IMR-90 (cell line): ENCODE measurements at regions not wholly inside any gene's neighbourhood (a gene's known extent, or its start where the extent isn't known, plus 50 kb on each side); places are given as distances from the start of the nearest gene placed in this dataset.

Experiments used
- ATAC-seq: fragments of 200-7000 bp; cut with Tn5 transposase; 2 replicates; pipeline ENCODE4 v1.9.1; 2020; ENCODE audit warnings: low read depth, mild to moderate bottlenecking, moderate library complexity
- BruUV-seq: library from RNA; stranded (reverse); fragments of 400-500 nt; replicated peaks from 2 replicates; lab custom pipeline; 2021; lab: Mats Ljungman, UMichigan
- CTCF ChIA-PET: fragments of 300-600 bp; formaldehyde crosslinking; extraction: SDS; loops from one replicate; lab custom pipeline; 2021; ENCODE audit warnings: antibody characterized with exemption; lab: Yijun Ruan, JAX
- POLR2A ChIA-PET: fragments of 300-600 bp; sonication (Branson Sonifier 250); formaldehyde crosslinking; loops from one replicate; lab custom pipeline; 2022; ENCODE audit warnings: antibody characterized with exemption; ENCODE audit not compliant: unreplicated experiment; lab: Charles Lee
- DNase-seq: peaks from one replicate; pipeline ENCODE4 v3.0.0; 2013
- H2AFZ ChIP-seq: replicated peaks from 2 replicates; pipeline ENCODE3; 2013; ENCODE audit warnings: low read length, mild to moderate bottlenecking; ENCODE audit not compliant: poor library complexity
- H2AK5ac ChIP-seq: 2 replicates; pipeline ENCODE4 v1.6.1; 2013; ENCODE audit warnings: low read depth, low read length, inconsistent platforms
- H2AK9ac ChIP-seq: replicated peaks from 2 replicates; pipeline ENCODE3; 2013; ENCODE audit warnings: mild to moderate bottlenecking, low read depth, low read length, moderate library complexity; ENCODE audit not compliant: poor library complexity
- H2BK120ac ChIP-seq: 2 replicates; pipeline ENCODE4 v1.6.1; 2013; ENCODE audit warnings: low read depth, low read length, inconsistent platforms
- H2BK15ac ChIP-seq: 3 replicates; pipeline ENCODE4 v1.6.1; 2013; ENCODE audit warnings: low read depth, low read length, inconsistent platforms
- H2BK20ac ChIP-seq: 2 replicates; pipeline ENCODE4 v1.6.1; 2013; ENCODE audit warnings: low read depth, mild to moderate bottlenecking, inconsistent platforms, low read length, moderate library complexity
- H2BK5ac ChIP-seq: 2 replicates; pipeline ENCODE4 v1.6.1; 2013; ENCODE audit warnings: mild to moderate bottlenecking, low read depth, low read length, inconsistent platforms; ENCODE audit not compliant: poor library complexity, severe bottlenecking
- H3K14ac ChIP-seq: replicated peaks from 2 replicates; pipeline ENCODE4 v1.6.1; 2013; ENCODE audit warnings: low read depth, low read length, inconsistent platforms
- H3K18ac ChIP-seq: 2 replicates; pipeline ENCODE4 v1.6.1; 2013; ENCODE audit warnings: low read depth, low read length, control low read depth
- H3K23ac ChIP-seq: 2 replicates; pipeline ENCODE4 v1.6.1; 2013; ENCODE audit warnings: low read depth, low read length, inconsistent platforms
- H3K27ac ChIP-seq: 2 replicates; pipeline ENCODE4 v1.5.1; 2013; ENCODE audit warnings: mild to moderate bottlenecking, control low read depth, low read length; ENCODE audit not compliant: insufficient read depth
- H3K27me3 ChIP-seq: 2 replicates; pipeline ENCODE4 v1.6.1; 2013; ENCODE audit warnings: low read length; ENCODE audit not compliant: control insufficient read depth, insufficient read depth
- H3K36me3 ChIP-seq: 2 replicates; pipeline ENCODE4 v1.6.1; 2013; ENCODE audit warnings: low read length, mixed read lengths; ENCODE audit not compliant: control insufficient read depth, insufficient read depth
- H3K4ac ChIP-seq: 2 replicates; pipeline ENCODE4 v1.6.1; 2013; ENCODE audit warnings: low read depth, low read length, inconsistent platforms
- H3K4me1 ChIP-seq: 2 replicates; pipeline ENCODE4 v1.6.1; 2013; ENCODE audit warnings: low read length, mixed read lengths; ENCODE audit not compliant: control insufficient read depth, insufficient read depth
- H3K4me2 ChIP-seq: 2 replicates; pipeline ENCODE4 v1.6.1; 2013; ENCODE audit warnings: low read depth, mild to moderate bottlenecking, control low read depth, low read length, moderate library complexity
- H3K4me3 ChIP-seq: 2 replicates; pipeline ENCODE4 v1.5.1; 2013; ENCODE audit warnings: low read depth, mild to moderate bottlenecking, control low read depth, low read length, moderate library complexity; ENCODE audit not compliant: insufficient read depth
- H3K56ac ChIP-seq: 2 replicates; pipeline ENCODE4 v1.6.1; 2013; ENCODE audit warnings: low read length, inconsistent platforms; ENCODE audit not compliant: insufficient read depth; ENCODE audit errors: extremely low read depth
- H3K79me1 ChIP-seq, 2 experiments: 2 replicates each; pipeline ENCODE4 v1.6.1; 2013; ENCODE audit warnings: low read length in 2 of 2, inconsistent platforms in 1 of 2, low read depth in 1 of 2
- H3K9ac ChIP-seq: 2 replicates; pipeline ENCODE4 v1.6.1; 2013; ENCODE audit warnings: low read depth, low read length, control low read depth
- H3K9me1 ChIP-seq: 2 replicates; pipeline ENCODE4 v1.6.1; 2013; ENCODE audit warnings: low read length, inconsistent platforms; ENCODE audit not compliant: insufficient read depth
- H3K9me3 ChIP-seq: 2 replicates; pipeline ENCODE4 v1.6.1; 2013; ENCODE audit warnings: low read length; ENCODE audit not compliant: control insufficient read depth, insufficient read depth
- H4K20me1 ChIP-seq: 2 replicates; pipeline ENCODE4 v1.6.1; 2013; ENCODE audit warnings: low read length, inconsistent platforms; ENCODE audit not compliant: insufficient read depth
- H4K5ac ChIP-seq: 2 replicates; pipeline ENCODE4 v1.6.1; 2013; ENCODE audit warnings: mild to moderate bottlenecking, low read depth, low read length, control low read depth
- H4K8ac ChIP-seq, 2 experiments: 2 replicates each; pipeline ENCODE4 v1.6.1; 2013; ENCODE audit warnings: low read depth in 2 of 2, low read length in 2 of 2, control low read depth in 1 of 2, inconsistent platforms in 1 of 2
- H4K91ac ChIP-seq: 2 replicates; pipeline ENCODE4 v1.6.1; 2013; ENCODE audit warnings: low read depth, low read length, inconsistent platforms; ENCODE audit not compliant: insufficient read depth
- BHLHE40 ChIP-seq: fragments of 150-350 bp; IDR thresholded peaks from 2 replicates; pipeline ENCODE4 v1.6.1; 2016; ENCODE audit warnings: mild to moderate bottlenecking, low read depth, low read length
- CEBPB ChIP-seq: IDR thresholded peaks from 2 replicates; pipeline ENCODE4 v1.6.1; 2012; ENCODE audit warnings: low read depth, low read length, improper control_type of control experiment
- CHD1 ChIP-seq: IDR thresholded peaks from 2 replicates; pipeline ENCODE4 v1.6.1; 2012; ENCODE audit warnings: low read depth, low read length, improper control_type of control experiment
- ELK1 ChIP-seq: fragments of 150-350 bp; IDR thresholded peaks from 2 replicates; pipeline ENCODE4 v1.6.1; 2016; ENCODE audit warnings: low read depth, mild to moderate bottlenecking, low read length, moderate library complexity, borderline replicate concordance
- FOS ChIP-seq: fragments of 150-350 bp; IDR thresholded peaks from 2 replicates; pipeline ENCODE4 v1.6.1; 2016; ENCODE audit warnings: low read depth, low read length
- MAFK ChIP-seq: IDR thresholded peaks from 2 replicates; pipeline ENCODE4 v1.6.1; 2012; ENCODE audit warnings: low read depth, low read length, improper control_type of control experiment
- MAZ ChIP-seq: IDR thresholded peaks from 2 replicates; pipeline ENCODE4 v1.6.1; 2012; ENCODE audit warnings: low read depth, mild to moderate bottlenecking, low read length, improper control_type of control experiment, moderate library complexity, borderline replicate concordance
- MXI1 ChIP-seq: IDR thresholded peaks from 2 replicates; pipeline ENCODE4 v1.6.1; 2012; ENCODE audit warnings: low read depth, mild to moderate bottlenecking, low read length, moderate library complexity, borderline replicate concordance
- NFE2L2 ChIP-seq: fragments of 150-350 bp; IDR thresholded peaks from 2 replicates; pipeline ENCODE4 v1.6.1; 2016; ENCODE audit warnings: low read depth, mild to moderate bottlenecking, low read length
- POLR2A ChIP-seq: IDR thresholded peaks from 2 replicates; pipeline ENCODE4 v1.6.1; 2012; ENCODE audit warnings: mild to moderate bottlenecking, low read depth, low read length
- RAD21 ChIP-seq: IDR thresholded peaks from 2 replicates; pipeline ENCODE4 v1.6.1; 2012; ENCODE audit warnings: low read length, improper control_type of control experiment
- RCOR1 ChIP-seq: IDR thresholded peaks from 2 replicates; pipeline ENCODE4 v1.6.1; 2012; ENCODE audit warnings: mild to moderate bottlenecking, low read length, improper control_type of control experiment; ENCODE audit not compliant: insufficient replicate concordance
- RFX5 ChIP-seq: IDR thresholded peaks from 2 replicates; pipeline ENCODE4 v1.8.0; 2012; ENCODE audit warnings: low read depth, mild to moderate bottlenecking, low read length, moderate library complexity
- SMC3 ChIP-seq: fragments of 150-350 bp; IDR thresholded peaks from 2 replicates; pipeline ENCODE4 v1.6.1; 2016; ENCODE audit warnings: low read depth, mild to moderate bottlenecking, antibody characterized with exemption, low read length, moderate library complexity
- USF2 ChIP-seq: fragments of 150-350 bp; IDR thresholded peaks from 2 replicates; pipeline ENCODE4 v1.6.1; 2017; ENCODE audit warnings: mild to moderate bottlenecking, antibody characterized with exemption, low read length, low read depth
- whole genome bisulfite sequencing, 2 experiments: methylation state at CpG; one replicate each; pipeline versions ENCODE4 v1.1.5 to v1.1.7; 2013; ENCODE audit warnings: missing lambda C conversion rate in 2 of 2; ENCODE audit not compliant: insufficient read length in 1 of 2; ENCODE audit errors: extremely low coverage in 2 of 2; 5-methylcytosine and 5-hydroxymethylcytosine counted together
- dilution Hi-C: fragments of 300-500 bp; cut with HindIII; formaldehyde crosslinking; loops from one replicate; pipeline ENCODE4 v1.14.3; 2018; ENCODE audit warnings: low sequenced_read_pairs; ENCODE audit not compliant: unreplicated experiment
- in situ Hi-C: fragments of 300-500 bp; cut with MboI; formaldehyde crosslinking; loops from 3 replicates; pipeline ENCODE4 v1.14.3; 2019; ENCODE audit warnings: low sequenced_read_pairs, inconsistent platforms, mixed read lengths
- intact Hi-C: fragments of 100-400 bp; cut with micrococcal nuclease; formaldehyde crosslinking; loops from 2 replicates; pipeline ENCODE4 v1.10.0; 2022

- H2BK20ac ChIP-seq: no peak overlapping the region
- H3K4me3 ChIP-seq: no peak overlapping the region
- no peak overlapping the region for H3K27ac ChIP-seq
- no peak overlapping the region for H2BK120ac ChIP-seq
- ChIA-PET CTCF (interaction anchor here (0.6 kb wide), 1 partner anchor 822 kb away, joined by 4 read pairs; no protein-coding TSS in a partner anchor), POLR2A (no interaction called here)
- H3K9me1 ChIP-seq: no peaks in the 10 kb centered on the region
- WGBS, 2 experiments: 100% methylated on average over 1 of the region's 8 CpGs; no CpG with 5 or more reads in 1 of the 2 experiments
- no peaks in the 10 kb centered on the region for H4K20me1 ChIP-seq
- H4K8ac ChIP-seq: no peak overlapping the region
- BruUV-seq: no TSS peak
- no peak overlapping the region for H3K18ac ChIP-seq
- no peak for ATAC-seq
- H2AFZ ChIP-seq: no peak overlapping the region
- H3K14ac ChIP-seq: no peak overlapping the region
- H3K56ac ChIP-seq: no peak overlapping the region
- H3K79me1 ChIP-seq: no peaks in the 10 kb centered on the region
- no peaks in the 10 kb centered on the region for H3K27me3 ChIP-seq
- dilution Hi-C loops (no loop called here), intact Hi-C loops (loop anchor here (10.0 kb wide), 1 partner anchor 1610 kb away; no protein-coding TSS in a partner anchor), in situ Hi-C loops (no loop called here)
- no peak overlapping the region for H3K9ac ChIP-seq
- no peak for DNase-seq
- no peaks in the 10 kb centered on the region for H3K36me3 ChIP-seq
- H3K23ac ChIP-seq: no peak overlapping the region
- H3K9me3 ChIP-seq: no peaks in the 10 kb centered on the region
- no peak overlapping the region for H4K91ac ChIP-seq
- H4K5ac ChIP-seq: no peak overlapping the region
- peaks cover 2% of the 10 kb centered on the region; the same call in 1 of the 2 replicates for H3K4me1 ChIP-seq
- H2AK5ac ChIP-seq: no peak overlapping the region
- no peak overlapping the region for H2BK5ac ChIP-seq
- H3K4me2 ChIP-seq: no peak overlapping the region
- no peak overlapping the region for H2AK9ac ChIP-seq
- H2BK15ac ChIP-seq: no peak overlapping the region
- H3K4ac ChIP-seq: no peak overlapping the region
- TF ChIP-seq CEBPB: no peak
- TF ChIP-seq BHLHE40: no peak
- TF ChIP-seq MAFK: no peak
- no peak for TF ChIP-seq SMC3
- no peak for TF ChIP-seq RAD21
- no peak for TF ChIP-seq NFE2L2
- TF ChIP-seq MXI1: no peak
- no peak for TF ChIP-seq MAZ
- no peak for TF ChIP-seq ELK1
- TF ChIP-seq CHD1: no peak
- TF ChIP-seq RCOR1: no peak
- no peak for TF ChIP-seq USF2
- no peak for TF ChIP-seq RFX5
- TF ChIP-seq FOS: no peak
- no peak for TF ChIP-seq POLR2A
Measured at GRCh38 chr5:165624166-165624946, 2118.9 kb downstream of the MAT2B start.
